ENCODE measurements at regions not wholly inside any gene's neighbourhood (a gene's known extent, or its start where the extent isn't known, plus 50 kb on each side); places are given as distances from the start of the nearest gene placed in this dataset.
A peak's percentile ranks its signal among the peaks of the same experiment; 100 is the strongest.

DNA sequence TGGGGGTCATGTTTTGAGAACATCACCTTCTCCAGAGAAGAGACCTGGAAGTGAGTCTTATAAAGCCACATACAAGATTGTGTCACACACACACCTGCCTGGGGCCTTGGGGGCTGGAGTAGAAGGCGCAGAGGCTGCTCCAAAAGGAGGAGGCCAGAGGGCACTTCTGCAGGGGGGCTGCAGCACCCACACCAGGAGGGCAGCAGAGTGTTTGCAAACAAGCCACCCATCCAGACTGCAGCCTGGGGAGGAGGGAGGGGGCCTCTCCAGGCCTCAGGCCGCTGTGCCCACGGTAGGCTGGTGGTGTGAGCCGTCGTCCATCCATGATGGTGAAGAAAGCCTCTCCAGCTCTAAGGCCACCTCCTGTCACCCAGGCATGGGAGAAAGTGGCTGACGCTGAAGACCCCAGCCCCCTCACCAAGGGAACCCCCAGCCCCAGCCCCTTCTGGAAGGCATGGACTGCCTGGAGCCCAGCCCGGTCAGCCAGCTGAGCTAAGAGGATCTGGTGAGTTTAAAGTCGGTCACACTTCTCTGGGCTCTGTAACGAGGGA is 77.5 kb downstream of the FOXL3 start:
- peaks cover 6% of the 10 kb centered on the region for H3K4me1 Mint-ChIP-seq (ENCODE audit: insufficient read depth, unreplicated experiment)
- no peaks in the 10 kb centered on the region for H3K9me3 Mint-ChIP-seq (ENCODE audit: unreplicated experiment)
- CTCF ChIA-PET, result no interaction called here
- no peak overlapping the region for H3K4me3 Mint-ChIP-seq (ENCODE audit: unreplicated experiment)
- BruUV-seq (replicated peaks), result no TSS peak
- POLR2A ChIA-PET, result no interaction called here
- TF ChIP-seq CTCF (IDR thresholded peaks at IDR 0.05; ENCODE audit: unreplicated experiment), result no peak
- peaks cover 18% of the 10 kb centered on the region for H3K27me3 Mint-ChIP-seq (ENCODE audit: insufficient read depth, unreplicated experiment)
- H3K36me3 Mint-ChIP-seq (ENCODE audit: insufficient read depth, unreplicated experiment), result peaks cover 4% of the 10 kb centered on the region
- intact Hi-C loops (cut with micrococcal nuclease), result no loop called here
- no peak overlapping the region for H3K27ac Mint-ChIP-seq (ENCODE audit: low read depth, unreplicated experiment)
- DNase-seq (ENCODE audit: unreplicated experiment), result no peak

DNA sequence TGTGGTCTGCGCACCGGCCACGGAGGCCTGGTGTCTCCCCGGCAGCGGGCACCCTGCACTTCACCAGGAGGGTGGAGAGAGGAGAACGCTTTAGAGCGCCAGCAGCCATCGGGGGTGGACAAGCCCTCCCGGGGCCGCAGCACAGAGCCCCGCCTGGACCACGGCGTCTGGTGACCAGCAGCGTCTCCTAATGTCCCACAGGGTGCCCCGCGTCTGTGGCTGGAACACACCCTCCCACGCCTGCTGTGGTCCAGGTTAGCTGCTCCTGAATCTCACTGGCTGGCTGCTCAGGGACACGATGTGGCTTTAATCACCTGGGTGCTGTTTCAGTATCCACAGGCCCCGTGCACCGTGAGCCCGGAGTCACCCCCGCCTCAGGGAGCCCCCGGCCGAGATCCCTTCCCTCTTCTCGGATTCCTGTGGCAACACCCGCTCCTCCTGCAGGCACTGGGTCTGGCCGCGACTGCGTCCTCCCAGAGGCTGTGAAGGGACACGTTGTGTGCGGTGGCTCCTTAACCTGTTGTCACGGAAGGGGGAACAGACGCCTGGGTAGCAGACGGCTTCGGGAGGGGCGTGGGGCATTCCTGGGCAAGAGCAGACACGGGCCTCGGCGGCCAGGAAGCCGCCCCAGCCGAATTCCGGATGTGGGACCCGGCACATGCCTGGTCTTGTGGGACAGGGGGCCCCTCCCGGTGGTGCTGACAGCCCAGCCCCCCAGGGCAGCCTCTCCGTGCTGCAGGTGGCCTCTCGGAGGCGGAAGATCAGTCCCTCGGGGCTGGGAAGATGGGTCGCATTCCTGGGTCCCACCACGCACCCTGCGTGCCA is 78.9 kb downstream of the FOXL3 start:
- TF ChIP-seq CTCF (IDR thresholded peaks at IDR 0.05; ENCODE audit: unreplicated experiment), result no peak
- no TSS peak for BruUV-seq (replicated peaks)
- ChIA-PET CTCF (no interaction called here), POLR2A (no interaction called here)
- Mint-ChIP-seq H3K4me3 (ENCODE audit: unreplicated experiment) (no peak overlapping the region), H3K27ac (ENCODE audit: low read depth, unreplicated experiment) (no peak overlapping the region), H3K4me1 (ENCODE audit: insufficient read depth, unreplicated experiment) (peaks cover 6% of the 10 kb centered on the region), H3K27me3 (ENCODE audit: insufficient read depth, unreplicated experiment) (peaks cover 18% of the 10 kb centered on the region), H3K9me3 (ENCODE audit: unreplicated experiment) (no peaks in the 10 kb centered on the region), H3K36me3 (ENCODE audit: insufficient read depth, unreplicated experiment) (peaks cover 2% of the 10 kb centered on the region)
- intact Hi-C loops (cut with micrococcal nuclease), result no loop called here
- DNase-seq (ENCODE audit: unreplicated experiment), result peak; percentile 8

DNA sequence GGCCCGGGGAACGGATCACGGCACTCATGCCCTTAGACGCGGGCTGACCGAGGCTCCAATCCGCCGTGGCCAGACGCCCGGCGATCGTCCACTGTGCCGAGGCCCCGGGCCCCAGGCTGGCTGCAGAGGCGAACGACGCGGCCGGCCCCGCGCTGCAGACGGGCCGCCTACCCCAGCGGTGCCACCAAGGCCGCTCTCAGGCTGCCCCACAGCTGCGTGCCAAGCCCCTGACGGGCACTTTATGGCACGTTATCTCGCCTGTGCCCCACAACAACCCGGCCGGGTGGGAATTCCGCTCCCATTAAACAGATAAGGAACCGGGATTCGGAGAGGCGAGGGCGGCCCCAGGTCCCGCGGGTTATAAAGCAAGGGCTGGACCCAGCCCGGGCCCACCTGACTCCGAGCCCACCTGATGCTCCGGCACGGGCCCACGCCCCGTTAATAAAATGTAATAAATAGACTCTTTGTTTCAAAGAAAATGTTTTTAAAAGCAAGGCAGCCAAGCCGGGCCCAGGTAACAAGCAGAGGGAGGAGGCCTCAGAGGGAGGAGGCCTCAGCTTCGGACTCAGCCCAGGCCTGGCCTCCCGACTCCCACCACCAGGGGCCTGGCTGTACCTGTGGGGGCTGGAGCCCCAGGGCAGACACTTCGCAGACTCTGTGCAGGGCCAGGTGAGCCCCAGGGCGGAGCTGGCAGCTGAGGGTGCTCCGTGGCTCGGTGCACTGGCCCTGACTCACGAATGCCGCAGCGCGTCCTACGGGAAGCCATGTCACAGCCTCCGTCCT is 79.7 kb downstream of the FOXL3 start:
- Mint-ChIP-seq H3K4me3 (ENCODE audit: unreplicated experiment) (no peak overlapping the region), H3K27ac (ENCODE audit: low read depth, unreplicated experiment) (no peak overlapping the region), H3K4me1 (ENCODE audit: insufficient read depth, unreplicated experiment) (peaks cover 6% of the 10 kb centered on the region), H3K36me3 (ENCODE audit: insufficient read depth, unreplicated experiment) (no peaks in the 10 kb centered on the region), H3K9me3 (ENCODE audit: unreplicated experiment) (no peaks in the 10 kb centered on the region), H3K27me3 (ENCODE audit: insufficient read depth, unreplicated experiment) (peaks cover 18% of the 10 kb centered on the region)
- BruUV-seq (replicated peaks), result no TSS peak
- no peak for DNase-seq (ENCODE audit: unreplicated experiment)
- no peak for TF ChIP-seq CTCF (IDR thresholded peaks at IDR 0.05; ENCODE audit: unreplicated experiment)
- ChIA-PET CTCF (no interaction called here), POLR2A (no interaction called here)
- intact Hi-C loops (cut with micrococcal nuclease), result no loop called here

- no peak for TF ChIP-seq CTCF (IDR thresholded peaks at IDR 0.05; ENCODE audit: unreplicated experiment)
- Mint-ChIP-seq H3K27ac (ENCODE audit: low read depth, unreplicated experiment) (no peak overlapping the region), H3K27me3 (ENCODE audit: insufficient read depth, unreplicated experiment) (peaks cover 19% of the 10 kb centered on the region), H3K4me3 (ENCODE audit: unreplicated experiment) (no peak overlapping the region), H3K4me1 (ENCODE audit: insufficient read depth, unreplicated experiment) (peaks cover 6% of the 10 kb centered on the region), H3K36me3 (ENCODE audit: insufficient read depth, unreplicated experiment) (no peaks in the 10 kb centered on the region), H3K9me3 (ENCODE audit: unreplicated experiment) (no peaks in the 10 kb centered on the region)
- POLR2A ChIA-PET, result no interaction called here
- DNase-seq (ENCODE audit: unreplicated experiment), result no peak
- CTCF ChIA-PET, result no interaction called here
- BruUV-seq (replicated peaks), result no TSS peak
- intact Hi-C loops (cut with micrococcal nuclease), result no loop called here
These were observed 80.3 kb downstream of the FOXL3 start for GRCh38 chr7:370259-370625.
